Neutrophil (primary cell): ENCODE measurements at regions not wholly inside any gene's neighbourhood (a gene's known extent, or its start where the extent isn't known, plus 50 kb on each side); places are given as distances from the start of the nearest gene placed in this dataset.

ENCODE experiments used
- H3K27ac ChIP-seq: fragments of 200-600 bp; sonication (generic); 2 replicates; pipeline ENCODE4 v1.5.1; 2016; ENCODE audit warnings: mild to moderate bottlenecking, moderate library complexity
- H3K27me3 ChIP-seq: fragments of 200-600 bp; sonication (generic); 2 replicates; pipeline ENCODE4 v1.6.0; 2016; ENCODE audit warnings: mild to moderate bottlenecking
- H3K36me3 ChIP-seq: fragments of 200-600 bp; sonication (generic); 2 replicates; pipeline ENCODE4 v1.5.1; 2017
- H3K4me1 ChIP-seq, 2 experiments: fragments of 200-600 bp in 1 of 2; sonication (generic) in 1 of 2; 1 replicate in 1 of 2; 2 replicates in 1 of 2; pipeline versions ENCODE4 v1.5.1 to v1.6.1; 2013 to 2016; ENCODE audit warnings: low read depth in 1 of 2, low read length in 1 of 2, mild to moderate bottlenecking in 1 of 2, moderate library complexity in 1 of 2; ENCODE audit not compliant: control insufficient read depth in 1 of 2, insufficient read depth in 1 of 2
- H3K4me3 ChIP-seq, 2 experiments: fragments of 200-600 bp in 1 of 2; sonication (generic) in 1 of 2; 1 replicate in 1 of 2; 2 replicates in 1 of 2; pipeline ENCODE4 v1.5.1; 2013 to 2016; ENCODE audit warnings: low read depth in 1 of 2, low read length in 1 of 2, mild to moderate bottlenecking in 1 of 2, moderate library complexity in 1 of 2
- H3K9me3 ChIP-seq: fragments of 200-600 bp; sonication (generic); 2 replicates; pipeline ENCODE4 v1.5.1; 2016
- CTCF ChIP-seq: fragments of 200-600 bp; sonication (generic); IDR thresholded peaks from 2 replicates; pipeline ENCODE4 v1.5.1; 2016; ENCODE audit warnings: antibody characterized with exemption

- H3K36me3 ChIP-seq: no peaks in the 10 kb centered on the region
- H3K9me3 ChIP-seq: no peaks in the 10 kb centered on the region
- H3K4me1 ChIP-seq: peaks cover 0 to 4% of the 10 kb centered on the region in 2 experiments
- H3K27me3 ChIP-seq: no peaks in the 10 kb centered on the region
- no peak overlapping the region for H3K4me3 ChIP-seq
- no peak for TF ChIP-seq CTCF
- no peak overlapping the region for H3K27ac ChIP-seq
These were observed 80.9 kb downstream of the HMX1 start for GRCh38 chr4:8790749-8791148.

GRCh38 chr4:8788174-8788573 lies 83.5 kb downstream of the HMX1 start:
- H3K27ac ChIP-seq: no peak overlapping the region
- no peaks in the 10 kb centered on the region for H3K27me3 ChIP-seq
- no peak for TF ChIP-seq CTCF
- H3K9me3 ChIP-seq: no peaks in the 10 kb centered on the region
- H3K4me3 ChIP-seq: no peak overlapping the region
- H3K36me3 ChIP-seq: no peaks in the 10 kb centered on the region
- H3K4me1 ChIP-seq: peaks cover 0 to 4% of the 10 kb centered on the region in 2 experiments

- Histone ChIP-seq H3K9me3 (no peaks in the 10 kb centered on the region), H3K4me1 (peaks cover 0 to 4% of the 10 kb centered on the region in 2 experiments), H3K27me3 (no peaks in the 10 kb centered on the region), H3K4me3 (no peak overlapping the region), H3K36me3 (no peaks in the 10 kb centered on the region), H3K27ac (no peak overlapping the region)
- no peak for TF ChIP-seq CTCF
These were observed 85.5 kb downstream of the HMX1 start for GRCh38 chr4:8786166-8786565.

- peaks cover 0 to 4% of the 10 kb centered on the region in 2 experiments for H3K4me1 ChIP-seq
- H3K36me3 ChIP-seq: no peaks in the 10 kb centered on the region
- TF ChIP-seq CTCF: no peak
- no peak overlapping the region for H3K4me3 ChIP-seq
- H3K9me3 ChIP-seq: no peaks in the 10 kb centered on the region
- H3K27me3 ChIP-seq: no peaks in the 10 kb centered on the region
- H3K27ac ChIP-seq: no peak overlapping the region
These were observed 85.9 kb downstream of the HMX1 start for GRCh38 chr4:8785656-8786142.

GRCh38 chr4:8783736-8784135 lies 87.9 kb downstream of the HMX1 start:
- Histone ChIP-seq H3K4me1 (peaks cover 0 to 4% of the 10 kb centered on the region in 2 experiments), H3K9me3 (no peaks in the 10 kb centered on the region), H3K4me3 (no peak overlapping the region), H3K27me3 (no peaks in the 10 kb centered on the region), H3K27ac (no peak overlapping the region), H3K36me3 (no peaks in the 10 kb centered on the region)
- TF ChIP-seq CTCF: no peak

GRCh38 chr4:8782135-8782534 lies 89.5 kb downstream of the HMX1 start:
- Histone ChIP-seq H3K36me3 (no peaks in the 10 kb centered on the region), H3K27me3 (no peaks in the 10 kb centered on the region)
- no peak for TF ChIP-seq CTCF

More at GRCh38 chr4:8782135-8782534, 89.5 kb downstream of the HMX1 start:
- H3K4me1 ChIP-seq: peaks cover 0 to 4% of the 10 kb centered on the region in 2 experiments
- H3K27ac ChIP-seq: no peak overlapping the region
- no peak overlapping the region for H3K4me3 ChIP-seq
- no peaks in the 10 kb centered on the region for H3K9me3 ChIP-seq
